BE2C (cell line): ENCODE measurements at regions not wholly inside any gene's neighbourhood (a gene's known extent, or its start where the extent isn't known, plus 50 kb on each side); places are given as distances from the start of the nearest gene placed in this dataset.

Experiments used
- DNase-seq: peaks from one replicate; pipeline ENCODE4 v3.0.0-alpha.2; 2020
- H3K27me3 ChIP-seq: fragments of 250-450 bp; sonication (Bioruptor Pico); 2 replicates; pipeline ENCODE4 v1.5.1; 2020; ENCODE audit warnings: mild to moderate bottlenecking
- H3K36me3 ChIP-seq: fragments of 250-450 bp; sonication (Bioruptor Pico); 2 replicates; pipeline ENCODE4 v1.5.1; 2020; ENCODE audit warnings: mild to moderate bottlenecking
- H3K4me1 ChIP-seq: fragments of 250-450 bp; sonication (Bioruptor Pico); 2 replicates; pipeline ENCODE4 v1.5.1; 2020
- H3K4me3 ChIP-seq: 2 replicates; pipeline ENCODE4 v1.5.1; 2011; ENCODE audit warnings: low read depth, low read length
- H3K9me3 ChIP-seq: fragments of 250-450 bp; sonication (Bioruptor Pico); 2 replicates; pipeline ENCODE4 v1.5.1; 2020
- CTCF ChIP-seq: IDR thresholded peaks from 2 replicates; pipeline ENCODE4 v1.5.1; 2012; ENCODE audit warnings: mild to moderate bottlenecking, low read depth, low read length

- H3K4me1 ChIP-seq, result peaks cover 24% of the 10 kb centered on the region
- H3K36me3 ChIP-seq, result no peaks in the 10 kb centered on the region; the same call in none of the 2 replicates
- no peak for DNase-seq
- no peak for TF ChIP-seq CTCF
- H3K27me3 ChIP-seq, result no peaks in the 10 kb centered on the region
- no peaks in the 10 kb centered on the region for H3K9me3 ChIP-seq
- no peak overlapping the region for H3K4me3 ChIP-seq
Measured at GRCh38 chr16:85539629-85540291, 73.4 kb upstream of the GSE1 start.

- Histone ChIP-seq H3K4me3 (no peak overlapping the region), H3K27me3 (no peaks in the 10 kb centered on the region), H3K36me3 (no peaks in the 10 kb centered on the region; the same call in none of the 2 replicates), H3K4me1 (peaks cover 17% of the 10 kb centered on the region), H3K9me3 (no peaks in the 10 kb centered on the region)
- no peak for DNase-seq
- TF ChIP-seq CTCF, result no peak
Measured at GRCh38 chr16:85541181-85541580, 71.9 kb upstream of the GSE1 start.

GRCh38 chr16:85541619-85541979, 71.5 kb upstream of the GSE1 start:
- Histone ChIP-seq H3K4me1 (peaks cover 17% of the 10 kb centered on the region), H3K36me3 (no peaks in the 10 kb centered on the region; the same call in none of the 2 replicates), H3K27me3 (no peaks in the 10 kb centered on the region), H3K9me3 (no peaks in the 10 kb centered on the region), H3K4me3 (no peak overlapping the region)
- DNase-seq, result no peak
- no peak for TF ChIP-seq CTCF

- no peak for DNase-seq
- H3K36me3 ChIP-seq, result no peaks in the 10 kb centered on the region; the same call in none of the 2 replicates
- peaks cover 17% of the 10 kb centered on the region for H3K4me1 ChIP-seq
- no peaks in the 10 kb centered on the region for H3K27me3 ChIP-seq
- TF ChIP-seq CTCF, result no peak
- no peaks in the 10 kb centered on the region for H3K9me3 ChIP-seq
- H3K4me3 ChIP-seq, result no peak overlapping the region
Measured at GRCh38 chr16:85541980-85542900, 70.9 kb upstream of the GSE1 start.

GRCh38 chr16:85543536-85543935, 69.6 kb upstream of the GSE1 start:
- no peak for DNase-seq
- peaks cover 17% of the 10 kb centered on the region for H3K4me1 ChIP-seq
- H3K9me3 ChIP-seq, result no peaks in the 10 kb centered on the region
- TF ChIP-seq CTCF, result no peak
- H3K4me3 ChIP-seq, result no peak overlapping the region
- no peaks in the 10 kb centered on the region; the same call in none of the 2 replicates for H3K36me3 ChIP-seq
- H3K27me3 ChIP-seq, result no peaks in the 10 kb centered on the region

GRCh38 chr16:85544016-85544415, 69.1 kb upstream of the GSE1 start:
- Histone ChIP-seq H3K27me3 (no peaks in the 10 kb centered on the region), H3K4me1 (peaks cover 17% of the 10 kb centered on the region), H3K36me3 (no peaks in the 10 kb centered on the region; the same call in 1 of the 2 replicates), H3K4me3 (no peak overlapping the region), H3K9me3 (no peaks in the 10 kb centered on the region)
- TF ChIP-seq CTCF, result no peak
- DNase-seq, result no peak
